HUDEP-2 (cell line): ENCODE measurements at regions not wholly inside any gene's neighbourhood (a gene's known extent, or its start where the extent isn't known, plus 50 kb on each side); places are given as distances from the start of the nearest gene placed in this dataset.

Experiments used
- DNase-seq, 76 experiments: peaks; one replicate each; lab custom pipeline; 2025; ENCODE audit not compliant: unreplicated experiment in 76 of 76; lab: John Stamatoyannopoulos, UW

DNA sequence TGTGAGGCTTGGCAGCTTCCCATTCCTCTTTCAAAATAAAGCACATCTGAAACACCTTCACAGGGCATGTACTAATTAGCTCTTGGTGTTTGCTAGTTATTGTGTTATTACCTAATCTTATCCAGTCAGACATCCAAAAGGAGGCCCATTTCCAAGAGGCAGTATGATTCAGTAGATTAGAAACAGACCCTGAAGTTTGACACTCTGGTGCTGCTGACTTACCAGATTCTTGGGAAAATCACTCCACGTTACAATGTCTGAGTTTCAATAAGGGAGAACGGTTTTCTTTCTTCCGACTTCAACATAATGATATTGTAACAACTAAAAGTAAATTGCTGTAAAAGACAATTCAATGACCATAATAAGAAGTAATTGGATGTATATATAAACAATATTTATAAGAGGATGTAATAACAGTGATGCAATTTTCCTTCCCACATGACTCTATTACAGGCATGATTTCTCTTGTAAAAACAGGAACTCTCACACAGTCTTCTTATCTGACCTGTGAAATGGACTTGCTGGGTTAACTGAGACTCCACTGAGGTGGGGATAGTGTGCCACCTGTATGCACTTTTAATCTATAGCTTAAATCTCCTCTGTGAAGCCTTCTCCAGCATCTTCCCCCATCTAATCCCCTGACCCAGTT lies 181.3 kb upstream of the ELL2 start:
- no peak for DNase-seq

DNA sequence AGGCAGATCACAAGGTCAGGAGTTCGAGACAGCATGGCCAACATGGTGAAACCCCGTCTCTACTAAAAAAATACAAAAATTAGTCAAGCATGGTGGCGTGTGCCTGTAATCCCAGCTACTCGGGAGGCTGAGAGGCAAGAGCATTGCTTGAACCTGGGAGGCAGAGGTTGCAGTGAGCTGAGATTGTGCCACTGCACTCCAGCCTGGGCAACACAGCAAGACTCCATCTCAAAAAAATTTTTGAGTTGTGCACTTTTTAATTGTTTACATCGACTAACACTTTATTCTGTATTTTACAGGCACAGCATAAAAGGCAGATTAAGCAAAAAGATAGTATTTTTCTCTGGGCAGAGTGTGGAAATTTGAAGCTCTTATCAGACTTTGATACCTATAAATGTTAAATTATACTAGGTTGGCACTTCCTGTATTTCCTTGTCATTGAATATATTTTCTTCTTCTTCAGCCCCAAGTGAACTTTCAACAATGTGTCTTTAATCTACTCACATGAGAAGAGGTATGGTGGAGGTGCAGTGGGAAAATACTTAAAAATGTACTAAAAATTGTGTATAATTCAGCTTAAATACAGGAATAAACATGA lies 180.6 kb upstream of the ELL2 start:
- no peak for DNase-seq

DNA sequence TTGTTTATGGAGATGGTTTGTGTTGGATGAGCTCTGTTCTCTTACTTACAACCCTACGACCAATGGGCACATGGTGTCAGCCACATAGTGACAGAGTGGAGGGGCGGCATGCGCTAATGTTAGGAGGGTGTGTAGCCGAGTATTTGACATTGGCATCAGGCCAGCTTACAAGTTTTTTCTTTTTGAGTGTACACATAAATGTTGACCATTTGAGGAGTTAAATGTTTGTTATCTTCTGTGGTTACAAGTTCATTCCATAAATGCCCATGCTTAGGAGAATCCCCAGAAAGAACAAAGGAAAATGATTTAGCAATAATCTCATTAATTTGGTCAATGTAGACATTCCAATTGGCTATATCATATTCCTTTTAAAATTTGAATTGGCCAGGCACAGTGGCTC lies 180.1 kb upstream of the ELL2 start:
- no peak for DNase-seq

DNA sequence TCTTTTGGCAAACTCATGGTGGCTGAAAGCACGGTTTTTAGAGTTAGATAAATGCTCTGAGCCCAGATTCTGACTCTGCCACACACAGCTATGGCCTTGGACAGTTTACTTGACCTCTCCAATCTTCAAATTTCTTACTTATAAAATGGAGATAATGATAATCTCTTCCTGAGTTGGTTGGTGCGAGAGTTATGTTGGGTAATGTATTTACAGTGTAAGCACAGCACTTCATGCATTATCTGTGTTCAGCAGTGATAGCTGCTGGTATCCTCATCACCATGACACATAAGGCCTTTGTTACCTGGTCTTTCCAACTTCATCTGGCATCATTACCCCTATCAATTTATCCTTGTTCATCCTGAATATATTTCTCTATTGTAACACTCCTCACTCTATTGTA lies 178.8 kb upstream of the ELL2 start:
- no peak for DNase-seq

DNA sequence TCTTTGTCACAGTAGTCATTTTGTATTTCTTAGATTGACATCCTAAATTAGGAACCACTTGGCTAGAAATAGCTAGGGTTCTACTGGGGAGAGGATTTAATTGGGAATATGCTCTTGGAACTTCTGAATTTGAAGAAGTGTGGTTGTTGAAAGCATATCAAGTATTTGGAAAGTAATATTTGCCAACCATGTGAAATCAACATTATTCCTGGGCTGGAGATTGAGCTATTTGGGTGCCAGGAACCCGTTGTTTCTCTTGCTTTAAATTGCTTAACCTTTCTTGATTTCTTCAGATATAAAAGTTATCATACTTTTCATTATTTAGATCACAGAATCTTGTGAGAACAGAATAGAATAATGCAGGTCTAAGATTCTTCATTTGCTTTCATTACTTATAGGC lies 178.4 kb upstream of the ELL2 start:
- no peak for DNase-seq

DNA sequence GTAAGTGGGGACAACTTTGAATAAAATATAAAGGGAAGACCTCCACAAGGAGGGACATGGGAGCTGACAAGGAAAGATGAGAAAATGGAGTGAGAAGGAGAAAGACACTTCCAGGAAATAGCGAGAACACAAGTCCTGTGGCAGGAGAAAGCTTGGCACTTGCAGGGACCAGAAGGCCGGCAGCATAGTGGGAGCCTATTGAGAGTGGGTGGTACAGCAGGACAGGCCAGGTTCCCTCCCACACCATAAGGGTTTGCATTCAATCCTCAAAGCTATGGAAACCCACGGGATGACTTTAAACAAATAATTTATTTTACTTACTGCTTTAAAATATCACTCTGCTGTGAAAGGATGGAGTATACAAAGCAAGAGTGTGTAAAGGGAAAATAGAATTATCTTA lies 173.2 kb upstream of the ELL2 start:
- no peak for DNase-seq

DNA sequence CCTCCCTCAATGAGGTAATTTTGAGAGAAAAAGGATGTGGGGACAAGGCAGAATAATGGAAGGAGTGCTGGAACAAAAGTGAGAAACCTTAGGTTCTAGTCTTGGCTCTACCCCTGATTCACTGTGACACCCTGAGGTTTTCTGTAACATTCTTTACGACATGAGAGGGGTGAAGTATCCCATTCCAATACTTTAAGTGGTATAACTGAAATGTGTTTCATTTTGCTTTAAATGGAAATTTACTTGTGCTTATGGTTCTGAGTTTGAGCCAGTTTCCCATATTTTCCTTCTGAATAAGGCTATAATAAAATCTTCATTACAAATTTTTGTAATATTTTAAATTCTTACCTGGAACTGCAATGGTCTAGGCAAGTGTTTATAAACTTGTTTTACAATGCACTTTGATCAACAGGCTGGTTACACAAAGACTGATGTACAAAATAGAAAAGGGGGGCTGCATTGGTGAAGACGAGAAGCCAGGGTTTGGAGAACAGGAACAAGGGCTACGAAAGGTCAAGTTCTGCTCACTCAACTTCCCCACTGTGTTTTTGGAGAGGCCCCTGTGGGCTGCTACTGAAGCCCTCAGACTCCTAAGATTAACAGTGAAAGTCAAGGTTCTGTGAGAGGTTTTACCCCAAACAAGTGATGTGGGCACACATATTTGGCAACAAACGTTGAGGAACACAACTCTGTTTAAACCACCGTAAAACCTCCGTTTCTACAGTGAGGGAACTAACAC lies 171.9 kb upstream of the ELL2 start:
- DNase-seq = no peak

DNA sequence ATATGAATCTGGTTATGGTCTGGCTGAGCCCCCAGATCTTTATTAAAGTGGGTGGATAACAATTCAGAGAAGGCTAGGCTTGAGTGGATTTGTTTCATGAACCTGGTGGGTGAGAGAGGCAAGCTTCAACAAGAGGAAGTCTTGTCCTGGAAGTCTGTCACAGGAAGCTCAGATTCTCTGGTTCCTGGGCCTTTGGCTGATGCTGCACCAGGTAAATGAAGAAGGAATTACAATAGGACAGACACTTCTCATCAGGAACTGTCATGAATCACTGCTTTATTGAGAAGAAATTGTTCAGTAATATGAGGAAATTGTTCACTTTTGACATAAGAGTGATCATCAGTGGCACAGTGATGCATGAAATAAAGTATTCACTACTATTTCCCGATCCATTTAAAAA lies 167.6 kb upstream of the ELL2 start:
- no peak for DNase-seq

DNA sequence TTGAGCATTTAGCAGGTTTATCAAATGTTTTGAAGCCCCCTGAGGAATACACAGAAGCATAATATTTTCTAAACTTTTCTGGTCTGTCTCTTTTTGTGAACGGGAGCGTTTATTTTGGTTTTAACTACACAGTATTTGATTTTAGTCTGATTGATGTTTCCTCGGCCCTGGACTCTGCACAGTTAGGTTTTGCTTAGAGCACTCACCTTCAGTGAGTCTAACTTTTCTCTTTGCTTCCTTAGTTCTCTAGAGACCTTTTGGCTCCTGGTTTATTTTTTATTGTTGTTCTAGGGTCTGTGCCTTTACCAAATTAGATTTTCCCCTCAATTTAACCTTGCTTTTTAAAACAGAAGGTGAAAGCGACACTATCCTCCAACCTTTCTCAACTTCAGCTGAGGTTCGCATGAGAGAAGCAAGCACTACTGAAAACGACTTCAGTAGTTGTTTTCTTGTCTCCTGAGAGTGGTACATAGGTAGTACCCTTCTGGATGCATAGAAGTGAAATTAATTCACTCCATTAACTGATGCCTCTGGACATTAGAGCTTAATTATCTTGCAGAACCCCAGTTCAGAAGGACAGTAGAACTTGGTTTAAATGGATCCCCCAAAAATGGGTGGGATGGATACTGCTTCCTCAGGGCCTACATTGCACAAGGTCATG lies 166.7 kb upstream of the ELL2 start:
- DNase-seq = no peak

DNA sequence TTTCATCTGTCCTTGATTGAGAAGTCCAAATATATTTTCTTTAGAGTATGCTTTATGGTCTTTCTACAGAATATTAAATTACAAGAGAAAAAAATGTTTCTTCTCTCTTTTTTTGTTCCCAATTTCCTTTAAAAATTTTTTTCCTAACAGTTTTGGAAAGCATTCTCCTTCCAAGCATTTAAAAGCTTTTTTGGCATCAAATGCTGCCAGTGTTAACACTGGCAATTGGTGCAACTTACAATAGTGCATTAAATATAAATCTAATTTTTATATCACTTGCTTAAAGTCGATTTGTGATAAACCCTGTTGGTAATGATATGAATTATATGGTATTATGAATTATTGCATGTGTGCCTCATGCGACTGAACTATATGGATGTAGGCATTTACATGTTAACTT lies 165.9 kb upstream of the ELL2 start:
- DNase-seq = no peak

DNA sequence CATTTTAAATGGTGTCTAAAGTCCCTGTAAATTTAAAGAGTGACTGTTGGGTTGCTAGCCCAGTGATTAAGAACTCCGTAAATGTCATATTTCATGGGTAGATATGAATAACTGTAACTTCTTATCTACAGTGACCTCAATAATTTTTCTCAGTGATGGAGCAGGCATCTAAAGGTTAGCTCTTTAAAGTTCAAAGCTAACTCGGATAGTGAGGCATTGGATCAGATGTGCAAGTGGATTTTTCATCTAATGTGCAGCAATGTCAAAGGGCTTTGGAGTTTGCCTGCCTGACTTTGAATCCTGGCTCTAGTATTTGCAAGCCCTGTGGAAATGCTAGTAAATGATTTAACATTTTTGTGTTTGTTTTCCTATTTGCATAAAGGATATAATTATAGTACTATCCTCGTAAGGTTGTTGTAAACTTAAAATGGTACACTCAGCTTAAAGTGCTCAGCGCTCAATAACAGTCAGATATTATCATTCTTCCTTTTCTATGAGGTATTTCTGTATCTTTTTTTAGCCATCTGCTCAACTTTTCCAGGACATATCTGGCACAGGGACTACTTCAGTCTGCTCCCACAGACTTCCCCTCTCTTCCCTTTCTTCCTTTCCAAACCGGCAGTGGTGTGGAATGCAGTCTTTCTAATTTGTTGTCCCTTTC lies 163.7 kb upstream of the ELL2 start:
- DNase-seq = no peak

DNA sequence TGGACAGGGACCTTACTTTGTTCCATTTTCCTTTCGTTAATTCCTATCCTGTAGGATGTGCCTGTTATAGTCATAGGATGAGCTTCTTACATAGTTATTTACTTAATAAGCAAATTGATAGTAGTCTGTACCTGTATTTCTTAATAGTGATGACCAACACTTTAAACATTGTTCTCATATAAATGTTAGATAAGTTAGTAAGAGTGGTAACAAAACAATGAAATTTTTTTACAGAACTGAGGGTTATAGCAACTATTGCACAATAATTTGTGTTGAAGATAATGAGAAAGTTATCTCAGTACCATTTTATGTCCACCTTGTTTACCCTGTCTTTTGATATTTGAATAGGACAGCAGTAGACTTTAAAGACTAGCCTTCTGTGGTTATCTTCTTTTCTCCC lies 162.9 kb upstream of the ELL2 start:
- no peak for DNase-seq

DNA sequence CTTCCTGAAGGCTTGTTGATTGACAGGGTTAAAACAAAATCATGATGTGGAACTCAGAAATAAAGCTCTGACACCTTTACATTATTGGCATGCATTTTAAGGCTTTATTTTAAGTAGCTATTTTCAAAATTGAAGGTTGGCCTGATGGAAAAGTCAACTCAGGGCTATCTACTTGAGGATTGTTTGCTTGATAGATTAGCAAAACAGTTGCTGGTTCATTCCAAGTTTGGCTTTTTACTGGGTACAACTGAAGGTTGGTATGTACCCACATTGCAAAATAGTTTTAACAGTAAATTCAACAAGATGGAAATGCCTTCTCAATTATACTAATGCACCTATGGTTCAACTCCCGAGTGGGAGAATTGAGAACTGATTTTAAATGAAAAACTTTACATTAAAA lies 161.8 kb upstream of the ELL2 start:
- no peak for DNase-seq

DNA sequence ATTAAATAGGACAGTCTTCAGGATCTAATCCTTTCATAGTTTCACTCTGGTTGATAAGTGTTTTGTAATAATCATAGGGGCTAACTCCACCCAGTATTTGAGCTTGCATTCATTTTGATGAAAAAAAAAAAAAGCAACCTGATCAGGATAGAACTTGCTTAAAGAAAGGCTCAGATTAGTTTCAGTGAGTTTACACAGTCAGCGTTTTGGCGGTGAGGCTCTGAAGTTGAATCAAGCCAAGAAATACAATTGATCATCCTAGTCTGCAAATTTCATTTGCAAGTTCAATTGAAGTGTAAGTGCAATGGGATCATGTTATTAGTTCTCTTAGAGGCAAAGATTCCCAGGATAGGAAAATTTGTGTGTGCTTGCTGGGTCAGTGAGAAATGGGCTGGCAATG lies 159.7 kb upstream of the ELL2 start:
- no peak for DNase-seq

DNA sequence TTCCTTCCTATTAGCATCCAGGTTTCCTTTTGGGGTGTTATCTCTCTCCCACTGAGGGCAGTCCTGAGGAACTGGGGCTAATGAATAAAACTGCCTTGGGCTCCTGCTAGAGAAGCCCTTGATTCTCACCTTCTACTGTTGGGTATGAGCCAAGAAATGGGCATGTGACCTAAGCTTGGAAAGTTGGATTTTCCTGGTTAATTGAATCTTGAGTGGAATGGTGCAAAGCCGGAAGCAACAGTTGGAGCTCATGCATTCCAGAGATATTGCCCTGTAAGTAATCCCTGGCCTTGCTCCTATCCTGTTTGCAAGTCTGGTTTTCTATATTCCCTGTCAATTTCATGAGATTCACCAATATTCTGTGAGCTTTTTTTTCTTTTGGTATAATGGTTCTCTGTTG lies 158.5 kb upstream of the ELL2 start:
- no peak for DNase-seq

DNA sequence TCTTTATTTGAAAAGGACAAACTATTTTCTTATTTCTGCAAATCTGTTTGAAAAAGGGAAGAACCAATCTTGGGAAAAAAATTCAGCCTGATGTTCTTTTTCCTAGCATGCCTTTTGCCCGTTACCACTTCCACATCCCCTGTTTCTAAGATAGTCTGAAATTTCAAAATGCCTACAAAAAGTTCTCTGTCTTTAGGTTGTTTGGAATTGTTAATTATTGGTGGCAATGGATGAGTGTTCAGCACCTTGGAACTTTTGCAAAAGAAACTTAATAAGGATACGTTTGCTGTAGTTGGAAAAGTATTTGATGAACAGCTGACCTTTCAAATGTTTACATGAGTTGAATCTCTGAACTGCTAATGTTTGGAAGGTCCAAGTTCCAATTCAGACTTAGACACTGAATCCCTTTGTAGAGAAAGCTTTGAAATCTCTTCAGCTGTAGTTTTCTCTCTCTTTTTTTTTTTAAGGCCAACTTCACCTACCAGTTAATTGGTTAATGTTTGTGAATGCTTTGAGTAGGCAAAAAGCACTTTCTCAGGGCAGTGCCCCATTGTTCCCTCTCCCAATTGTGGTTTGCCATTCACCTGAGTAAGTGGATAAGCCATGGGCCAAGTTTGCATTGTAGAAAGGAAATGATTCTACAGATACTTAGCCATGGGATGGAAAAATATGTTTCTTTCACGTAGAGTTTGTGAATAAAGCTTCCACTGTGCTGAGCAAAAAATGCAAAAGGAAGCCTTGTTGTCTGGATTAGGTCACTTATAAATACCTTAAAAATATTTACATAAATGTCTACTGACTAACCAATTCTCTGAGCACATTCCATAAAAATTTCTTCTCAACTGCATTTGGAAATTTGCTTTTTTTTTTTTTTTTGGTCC lies 156.4 kb upstream of the ELL2 start:
- DNase-seq = no peak

DNA sequence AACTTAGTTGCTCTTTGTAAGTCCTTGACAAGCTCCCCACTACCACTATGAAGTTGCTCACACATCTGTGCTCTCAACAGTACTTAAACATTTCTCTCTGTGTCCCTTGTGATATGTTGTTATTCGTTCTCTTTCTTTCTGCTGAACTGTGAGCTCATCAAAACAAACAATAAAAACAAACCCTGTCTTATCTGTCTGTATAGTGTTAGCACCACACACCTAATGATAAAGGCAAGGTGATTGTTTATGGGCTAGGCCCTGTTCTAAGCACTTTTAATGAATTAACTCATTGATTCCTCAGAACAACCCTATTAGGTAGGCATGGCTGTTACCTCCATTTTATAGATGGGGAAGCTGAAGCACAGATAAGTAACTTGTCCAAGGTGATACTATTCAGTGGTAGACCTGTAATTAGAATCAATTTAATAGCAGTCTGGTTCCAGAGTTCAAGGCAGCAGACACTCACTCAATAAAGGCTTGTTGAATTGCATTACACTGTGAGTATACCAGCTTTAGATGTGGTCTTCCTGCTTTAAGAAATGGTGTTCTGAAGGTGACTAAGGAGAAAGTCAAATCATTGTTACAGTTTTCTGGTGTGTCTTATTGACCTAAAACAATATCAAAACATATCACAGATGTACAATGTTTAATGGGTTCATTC lies 153.6 kb upstream of the ELL2 start:
- no peak for DNase-seq

DNA sequence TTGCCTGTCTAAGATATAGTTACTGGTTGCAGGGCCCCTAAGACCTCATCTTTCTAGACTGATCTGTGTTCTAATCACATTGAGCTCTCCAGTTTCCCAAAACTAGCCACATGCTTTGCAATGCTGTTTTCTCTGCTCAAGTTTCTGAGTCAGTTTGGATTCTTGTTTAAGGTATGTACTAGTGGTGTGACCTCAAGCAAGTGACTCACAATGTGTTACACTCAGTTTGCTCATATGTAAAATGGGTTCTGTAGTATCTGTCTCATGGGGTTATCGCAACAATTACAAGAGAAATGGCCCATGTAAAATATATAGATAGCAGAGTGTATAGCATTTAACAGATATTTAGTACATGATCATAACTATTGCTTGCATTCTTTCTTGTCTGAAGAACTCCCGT lies 153.1 kb upstream of the ELL2 start:
- DNase-seq = no peak

DNA sequence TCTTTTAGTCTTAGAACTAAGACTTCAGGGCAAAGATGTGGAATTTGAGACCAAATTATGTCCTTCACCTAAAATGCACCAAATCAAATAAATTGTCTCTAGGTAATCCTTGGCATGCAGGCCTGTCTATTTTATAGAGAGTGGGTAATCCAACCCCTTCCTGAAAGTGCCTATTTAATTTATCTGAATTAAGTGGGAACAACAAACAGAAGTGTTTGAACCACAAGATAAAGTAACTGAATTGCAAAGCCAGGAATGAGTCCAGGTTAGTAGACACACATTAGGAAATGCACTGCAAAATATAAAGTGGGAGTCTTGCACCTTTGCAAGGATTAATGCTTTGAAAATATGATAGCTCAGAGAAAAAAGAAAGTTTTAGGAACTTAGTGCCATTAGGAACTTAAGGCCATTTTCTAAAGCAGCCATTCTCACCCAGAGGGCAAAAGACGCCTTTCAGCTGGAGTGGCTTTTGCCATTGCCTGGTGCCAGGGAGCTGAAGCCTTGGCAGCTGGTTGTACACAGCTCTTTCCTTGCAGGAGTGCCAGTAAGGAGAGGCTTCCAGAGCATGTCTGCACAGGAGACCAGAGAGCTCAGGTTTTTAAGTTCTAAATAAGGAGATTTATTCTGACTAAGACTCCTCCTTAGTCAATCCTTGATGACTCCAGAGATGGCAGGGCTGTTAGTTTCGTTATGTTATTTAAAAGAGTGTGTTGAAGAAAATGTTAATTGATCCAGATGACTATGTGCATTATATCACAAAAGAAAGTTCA lies 151.7 kb upstream of the ELL2 start:
- DNase-seq = no peak
